HepG2 (cell line): ENCODE measurements at regions not wholly inside any gene's neighbourhood (a gene's known extent, or its start where the extent isn't known, plus 50 kb on each side); places are given as distances from the start of the nearest gene placed in this dataset.

Experiments
- ATAC-seq: fragments of 200-7000 bp; cut with Tn5 transposase; 3 replicates; pipeline ENCODE4 v1.9.1; 2020; ENCODE audit warnings: mild to moderate bottlenecking, moderate library complexity
- BruUV-seq: library from RNA; stranded (reverse); fragments of 400-500 nt; replicated peaks from 2 replicates; lab custom pipeline; 2021; lab: Mats Ljungman, UMichigan
- CTCF ChIA-PET: fragments of 300-600 bp; formaldehyde crosslinking; extraction: SDS; loops from one replicate; lab custom pipeline; 2021; ENCODE audit warnings: low total read pairs, inconsistent platforms, low intra/inter-chr PET ratio; lab: Yijun Ruan, JAX
- POLR2A ChIA-PET: fragments of 350-600 bp; sonication (Branson Sonifier 250); formaldehyde crosslinking; loops from one replicate; lab custom pipeline; 2020; ENCODE audit warnings: antibody characterized with exemption, inconsistent platforms; lab: Yijun Ruan, JAX
- DNase-seq: peaks from one replicate; pipeline ENCODE4 v3.0.0-alpha.2; 2015; ENCODE audit warnings: low spot score
- FAIRE-seq: peaks from 3 replicates; lab custom pipeline; 2011; peaks lifted over from hg19 to GRCh38; lab: Jason Lieb, UNC
- H2AFZ ChIP-seq: one replicate; pipeline ENCODE4 v1.6.1; 2011; ENCODE audit warnings: low read length, inconsistent platforms
- H3K27ac ChIP-seq: fragments of 300-600 bp; 3 replicates; pipeline ENCODE4 v1.8.0; 2011; ENCODE audit warnings: mixed run types, mild to moderate bottlenecking, mixed read lengths, low read length, inconsistent platforms; ENCODE audit not compliant: insufficient read depth; ENCODE audit errors: extremely low read length
- H3K27me3 ChIP-seq, 2 experiments: fragments of 200-600 bp in 1 of 2; 2 replicates in 1 of 2; 3 replicates in 1 of 2; pipeline versions ENCODE4 v1.6.0 to v1.8.0; 2011; ENCODE audit warnings: low read length in 2 of 2, mild to moderate bottlenecking in 2 of 2, moderate library complexity in 2 of 2, inconsistent platforms in 1 of 2; ENCODE audit not compliant: insufficient read depth in 2 of 2, control insufficient read depth in 1 of 2
- H3K36me3 ChIP-seq, 2 experiments: fragments of 200-600 bp in 1 of 2; replicated peaks in 1 of 2; 2 replicates in 1 of 2; 3 replicates in 1 of 2; pipeline versions ENCODE4 v1.5.1 to v1.8.0; 2011; ENCODE audit warnings: low read length in 2 of 2, inconsistent platforms in 1 of 2; ENCODE audit not compliant: insufficient read depth in 2 of 2, control insufficient read depth in 1 of 2
- H3K4me1 ChIP-seq: 2 replicates; pipeline ENCODE4 v1.5.1; 2012; ENCODE audit warnings: low read length, inconsistent platforms; ENCODE audit not compliant: insufficient read depth
- H3K4me2 ChIP-seq: 2 replicates; pipeline ENCODE4 v1.6.0; 2011; ENCODE audit warnings: low read depth, low read length, inconsistent platforms
- H3K4me3 ChIP-seq, 3 experiments: fragments of 200-600 bp in 1 of 3; sonication (generic), shearing (Covaris generic) in 1 of 3; replicated peaks in 1 of 3; 2 replicates each; pipeline ENCODE4 v1.5.1; 2011 to 2016; ENCODE audit warnings: low read length in 3 of 3, inconsistent platforms in 2 of 3, low read depth in 2 of 3, mild to moderate bottlenecking in 2 of 3, control low read depth in 1 of 3, mixed read lengths in 1 of 3; ENCODE audit not compliant: insufficient read depth in 1 of 3
- H3K79me2 ChIP-seq: one replicate; pipeline ENCODE4 v1.6.1; 2011; ENCODE audit warnings: low read length, inconsistent platforms; ENCODE audit not compliant: insufficient read depth
- H3K9ac ChIP-seq: 2 replicates; pipeline ENCODE4 v1.6.0; 2011; ENCODE audit warnings: mild to moderate bottlenecking, low read depth, low read length, inconsistent platforms; ENCODE audit not compliant: insufficient read depth
- H3K9me3 ChIP-seq: 2 replicates; pipeline ENCODE4 v1.5.1; 2012; ENCODE audit warnings: mild to moderate bottlenecking, low read length
- H4K20me1 ChIP-seq: 2 replicates; pipeline ENCODE4 v1.6.0; 2011; ENCODE audit warnings: inconsistent platforms, mild to moderate bottlenecking, low read length, moderate library complexity; ENCODE audit not compliant: insufficient read depth
- ARNT ChIP-seq: fragments of 450-650 bp; IDR thresholded peaks from 2 replicates; pipeline ENCODE4 v1.6.1; 2017
- ARNT2 ChIP-seq: sonication (generic); formaldehyde crosslinking; IDR thresholded peaks from 2 replicates; pipeline ENCODE4 v1.8.0; 2022; ENCODE audit warnings: mild to moderate bottlenecking, low read depth, missing genetic modification reagents, moderate library complexity
- BCLAF1 ChIP-seq: fragments of 450-650 bp; IDR thresholded peaks from 2 replicates; pipeline ENCODE4 v1.6.1; 2017; ENCODE audit warnings: mild to moderate bottlenecking
- CHD4 ChIP-seq: fragments of 200-600 bp; sonication (generic); IDR thresholded peaks from 2 replicates; pipeline ENCODE4 v1.7.0; 2017; ENCODE audit warnings: mild to moderate bottlenecking, low read length, borderline replicate concordance
- DRAP1 ChIP-seq: IDR thresholded peaks from 2 replicates; pipeline ENCODE4 v1.6.1; 2016; ENCODE audit warnings: missing genetic modification reagents, missing compliant biosample characterization
- JUN ChIP-seq: sonication (generic); formaldehyde crosslinking; IDR thresholded peaks from 2 replicates; pipeline ENCODE4 v1.4.0; 2020; ENCODE audit warnings: mild to moderate bottlenecking, missing genetic modification reagents
- MED13 ChIP-seq: sonication (generic); formaldehyde crosslinking; IDR thresholded peaks from 2 replicates; pipeline ENCODE4 v1.5.0; 2020; ENCODE audit warnings: missing genetic modification reagents
- REXO4 ChIP-seq: sonication (generic); formaldehyde crosslinking; IDR thresholded peaks from 2 replicates; pipeline ENCODE4 v1.8.0; 2022; ENCODE audit warnings: missing genetic modification reagents, mild to moderate bottlenecking, borderline replicate concordance
- SUZ12 ChIP-seq: fragments of 150-350 bp; IDR thresholded peaks from 2 replicates; pipeline ENCODE4 v1.6.1; 2014; ENCODE audit warnings: low read depth, low read length
- U2AF2 ChIP-seq: fragments of 200-400 bp; formaldehyde crosslinking; IDR thresholded peaks from 2 replicates; pipeline ENCODE4 v1.6.1; 2017; ENCODE audit warnings: low read depth, mild to moderate bottlenecking, low read length
- ZNF362 ChIP-seq: sonication (generic); formaldehyde crosslinking; IDR thresholded peaks from 2 replicates; pipeline ENCODE4 v1.4.0; 2020; ENCODE audit warnings: missing genetic modification reagents, mild to moderate bottlenecking, borderline replicate concordance
- WGBS: methylation state at CpG from one replicate; pipeline ENCODE4 v1.1.6; 2017; ENCODE audit warnings: low lambda C conversion rate; 5-methylcytosine and 5-hydroxymethylcytosine counted together
- in situ Hi-C: cut with HindIII; loops from 2 replicates; pipeline ENCODE4 v1.10.0; 2017; ENCODE audit warnings: low pct_unique_long_range_greater_than_20kb; ENCODE audit not compliant: extremely low pct_ligation_motif_present
- intact Hi-C: fragments of 100-400 bp; cut with micrococcal nuclease; formaldehyde crosslinking; loops from one replicate; pipeline ENCODE4 v1.10.0; 2022; ENCODE audit not compliant: unreplicated experiment
- TF ChIP-seq, protein P1 (sequence below): sonication (generic); formaldehyde crosslinking; IDR thresholded peaks from 2 replicates; pipeline ENCODE4 v1.4.0; 2020; ENCODE audit warnings: mild to moderate bottlenecking, low read depth, missing genetic modification reagents
- TF ChIP-seq, protein P2 (sequence below): IDR thresholded peaks from 2 replicates; pipeline ENCODE4 v1.6.1; 2012; ENCODE audit warnings: inconsistent platforms

GRCh38 chr3:80914854-80915253 lies 846.6 kb downstream of the GBE1 start:
- Histone ChIP-seq H4K20me1 (no peaks in the 10 kb centered on the region), H3K4me3 (no peak overlapping the region), H3K36me3 (no peaks in the 10 kb centered on the region), H3K27me3 (no peaks in the 10 kb centered on the region), H3K4me2 (no peak overlapping the region), H3K27ac (no peak overlapping the region), H2AFZ (no peak overlapping the region), H3K9ac (no peak overlapping the region), H3K79me2 (no peaks in the 10 kb centered on the region), H3K4me1 (no peaks in the 10 kb centered on the region), H3K9me3 (no peaks in the 10 kb centered on the region)
- POLR2A ChIA-PET: no interaction called here
- intact Hi-C loops: no loop called here
- CTCF ChIA-PET: no interaction called here
- DNase-seq: no peak
- in situ Hi-C loops: no loop called here
- no peak for FAIRE-seq
- TF ChIP-seq CHD4 (no peak), ARNT2 (no peak), MED13 (no peak), DRAP1 (no peak), REXO4 (no peak), BCLAF1 (no peak), ZNF362 (CRISPR knock-in tag) (no peak), SUZ12 (no peak), U2AF2 (no peak), ARNT (no peak), JUN (CRISPR knock-in tag) (no peak)
- TF ChIP-seq, protein P1, sequence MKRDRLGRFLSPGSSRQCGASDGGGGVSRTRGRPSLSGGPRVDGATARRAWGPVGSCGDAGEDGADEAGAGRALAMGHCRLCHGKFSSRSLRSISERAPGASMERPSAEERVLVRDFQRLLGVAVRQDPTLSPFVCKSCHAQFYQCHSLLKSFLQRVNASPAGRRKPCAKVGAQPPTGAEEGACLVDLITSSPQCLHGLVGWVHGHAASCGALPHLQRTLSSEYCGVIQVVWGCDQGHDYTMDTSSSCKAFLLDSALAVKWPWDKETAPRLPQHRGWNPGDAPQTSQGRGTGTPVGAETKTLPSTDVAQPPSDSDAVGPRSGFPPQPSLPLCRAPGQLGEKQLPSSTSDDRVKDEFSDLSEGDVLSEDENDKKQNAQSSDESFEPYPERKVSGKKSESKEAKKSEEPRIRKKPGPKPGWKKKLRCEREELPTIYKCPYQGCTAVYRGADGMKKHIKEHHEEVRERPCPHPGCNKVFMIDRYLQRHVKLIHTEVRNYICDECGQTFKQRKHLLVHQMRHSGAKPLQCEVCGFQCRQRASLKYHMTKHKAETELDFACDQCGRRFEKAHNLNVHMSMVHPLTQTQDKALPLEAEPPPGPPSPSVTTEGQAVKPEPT (CRISPR knock-in tag): no peak
- TF ChIP-seq, protein P2, sequence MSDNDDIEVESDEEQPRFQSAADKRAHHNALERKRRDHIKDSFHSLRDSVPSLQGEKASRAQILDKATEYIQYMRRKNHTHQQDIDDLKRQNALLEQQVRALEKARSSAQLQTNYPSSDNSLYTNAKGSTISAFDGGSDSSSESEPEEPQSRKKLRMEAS: no peak
- no TSS peak for BruUV-seq
- WGBS: 15% methylated on average over 4 of the region's 4 CpGs
- ATAC-seq: no peak
